ENCODE measurements at regions not wholly inside any gene's neighbourhood (a gene's known extent, or its start where the extent isn't known, plus 50 kb on each side); places are given as distances from the start of the nearest gene placed in this dataset.
"Not testable (repeated sequence)": the region's sequence is repeated elsewhere in the genome, so short reads cannot be mapped to it uniquely, and the experiment has no call there.

GRCh38 chr1:228796945-228797344, 61.7 kb downstream of the RHOU start:
- DNase-seq (ENCODE audit: low spot score) = not testable (repeated sequence)

- no peak for DNase-seq (ENCODE audit: low spot score)
- no peak for TF ChIP-seq CTCF (IDR thresholded peaks at IDR 0.05; ENCODE audit: extremely low read depth, missing control alignments)
Measured at GRCh38 chr1:228798035-228798434, 62.8 kb downstream of the RHOU start.

GRCh38 chr1:228798548-228798947, 63.3 kb downstream of the RHOU start:
- DNase-seq (ENCODE audit: low spot score) = no peak
- TF ChIP-seq CTCF (IDR thresholded peaks at IDR 0.05; ENCODE audit: extremely low read depth, missing control alignments) = no peak

- no peak for DNase-seq (ENCODE audit: low spot score)
- no peak for TF ChIP-seq CTCF (IDR thresholded peaks at IDR 0.05; ENCODE audit: extremely low read depth, missing control alignments)
Measured at GRCh38 chr1:228799924-228800323, 64.6 kb downstream of the RHOU start.

GRCh38 chr1:228801068-228801467, 65.8 kb downstream of the RHOU start:
- no peak for DNase-seq (ENCODE audit: low spot score)
- TF ChIP-seq CTCF (IDR thresholded peaks at IDR 0.05; ENCODE audit: extremely low read depth, missing control alignments) = no peak

- no peak for TF ChIP-seq CTCF (IDR thresholded peaks at IDR 0.05; ENCODE audit: extremely low read depth, missing control alignments)
- no peak for DNase-seq (ENCODE audit: low spot score)
Measured at GRCh38 chr1:228802386-228803220, 67.3 kb downstream of the RHOU start.

- TF ChIP-seq CTCF (IDR thresholded peaks at IDR 0.05; ENCODE audit: extremely low read depth, missing control alignments) = no peak
- DNase-seq (ENCODE audit: low spot score) = no peak
Measured at GRCh38 chr1:228803421-228803820, 68.1 kb downstream of the RHOU start.

- no peak for TF ChIP-seq CTCF (IDR thresholded peaks at IDR 0.05; ENCODE audit: extremely low read depth, missing control alignments)
- DNase-seq (ENCODE audit: low spot score) = no peak
Measured at GRCh38 chr1:228804173-228804572, 68.9 kb downstream of the RHOU start.

Measured in GM20000 (cell line).